Astrocyte (in vitro differentiated cells and primary cell): ENCODE measurements at regions not wholly inside any gene's neighbourhood (a gene's known extent, or its start where the extent isn't known, plus 50 kb on each side); places are given as distances from the start of the nearest gene placed in this dataset.

Experiments used
- CTCF ChIP-seq: IDR thresholded peaks from 2 replicates; pipeline ENCODE4 v1.5.1; 2011; ENCODE audit warnings: low read depth, mild to moderate bottlenecking, inconsistent platforms, low read length, moderate library complexity; ENCODE audit not compliant: insufficient read depth
- EZH2 ChIP-seq: IDR thresholded peaks from 2 replicates; pipeline ENCODE4 v1.6.1; 2012; ENCODE audit warnings: mild to moderate bottlenecking, low read length, inconsistent platforms; ENCODE audit not compliant: insufficient read depth

DNA sequence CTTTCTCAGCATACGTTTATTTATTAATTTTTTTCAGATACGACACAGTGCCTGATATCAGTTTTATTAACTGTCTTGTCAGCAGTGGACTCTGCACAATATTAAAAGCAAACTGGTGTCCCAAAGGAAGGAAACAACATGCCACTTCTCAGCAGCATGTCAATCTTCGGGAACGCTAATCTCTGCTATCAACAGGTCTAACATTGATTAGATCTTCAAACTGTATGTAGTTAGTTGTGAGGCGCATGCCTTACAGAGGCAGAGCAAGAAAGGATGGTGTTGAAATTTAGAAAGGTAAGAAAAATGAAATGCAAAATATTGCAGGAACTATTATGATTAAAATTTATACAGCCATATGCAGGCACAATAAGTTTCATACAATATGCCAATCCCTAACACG, 233.7 kb upstream of the NDST3 start:
- TF ChIP-seq EZH2 (no peak), CTCF (no peak)
